Stimulated activated CD4-positive, alpha-beta T cell treated with anti-CD3 and anti-CD28 coated beads, Interleukin-1b, Interleukin-23, amount 100 ng/mL, for 48 hours (primary cell): ENCODE measurements at regions not wholly inside any gene's neighbourhood (a gene's known extent, or its start where the extent isn't known, plus 50 kb on each side); places are given as distances from the start of the nearest gene placed in this dataset.

Experiments
- DNase-seq: peaks from one replicate; pipeline ENCODE4 v3.0.0-alpha.2; 2020

GRCh38 chr11:11173316-11174025 is 179.6 kb downstream of the CSNK2A3 start:
- DNase-seq = no peak

GRCh38 chr11:11171854-11172253 is 181.2 kb downstream of the CSNK2A3 start:
- peak; percentile 29 for DNase-seq

- DNase-seq = no peak
Observed at GRCh38 chr11:11171285-11171684, 181.8 kb downstream of the CSNK2A3 start.

GRCh38 chr11:11170352-11171084 is 182.5 kb downstream of the CSNK2A3 start:
- no peak for DNase-seq

- DNase-seq = no peak
Observed at GRCh38 chr11:11169715-11170351, 183.2 kb downstream of the CSNK2A3 start.

- DNase-seq = no peak
Observed at GRCh38 chr11:11167806-11168205, 185.2 kb downstream of the CSNK2A3 start.

- no peak for DNase-seq
Observed at GRCh38 chr11:11164334-11164690, 188.7 kb downstream of the CSNK2A3 start.

- no peak for DNase-seq
Observed at GRCh38 chr11:11163669-11164333, 189.2 kb downstream of the CSNK2A3 start.

GRCh38 chr11:11163236-11163635 is 189.8 kb downstream of the CSNK2A3 start:
- no peak for DNase-seq

GRCh38 chr11:11157185-11157584 is 195.9 kb downstream of the CSNK2A3 start:
- peak; percentile 27 for DNase-seq

GRCh38 chr11:11155962-11156815 is 196.9 kb downstream of the CSNK2A3 start:
- peak; percentile 61 for DNase-seq

GRCh38 chr11:11152877-11153276 is 200.2 kb downstream of the CSNK2A3 start:
- no peak for DNase-seq

GRCh38 chr11:11149671-11150459 is 203.2 kb downstream of the CSNK2A3 start:
- no peak for DNase-seq

- no peak for DNase-seq
Observed at GRCh38 chr11:11148596-11148995, 204.5 kb downstream of the CSNK2A3 start.

- peak; percentile 55 for DNase-seq
Observed at GRCh38 chr11:11148104-11148509, 204.9 kb downstream of the CSNK2A3 start.

- DNase-seq = no peak
Observed at GRCh38 chr11:11146830-11147229, 206.2 kb downstream of the CSNK2A3 start.

- DNase-seq = no peak
Observed at GRCh38 chr11:11143849-11144248, 209.2 kb downstream of the CSNK2A3 start.

GRCh38 chr11:11142430-11142829 is 210.6 kb downstream of the CSNK2A3 start:
- DNase-seq = no peak

- DNase-seq = no peak
Observed at GRCh38 chr11:11141065-11141464, 212.0 kb downstream of the CSNK2A3 start.

- no peak for DNase-seq
Observed at GRCh38 chr11:11140510-11140909, 212.5 kb downstream of the CSNK2A3 start.

- DNase-seq = no peak
Observed at GRCh38 chr11:11137339-11137738, 215.7 kb downstream of the CSNK2A3 start.
